C1 segment of cervical spinal cord (tissue), 14 donors: ENCODE measurements at regions not wholly inside any gene's neighbourhood (a gene's known extent, or its start where the extent isn't known, plus 50 kb on each side); places are given as distances from the start of the nearest gene placed in this dataset.
A peak's percentile ranks its signal among the peaks of the same experiment; 100 is the strongest.
"Not testable (repeated sequence)": the region's sequence is repeated elsewhere in the genome, so short reads cannot be mapped to it uniquely, and the experiment has no call there.

Source experiments
- DNase-seq, 14 donors: peaks; one replicate each; lab custom pipeline; 2025; lab: John Stamatoyannopoulos, UW

GRCh38 chr15:93826293-93826692 lies 405.1 kb upstream of the MCTP2 start:
- no peak for DNase-seq

DNA sequence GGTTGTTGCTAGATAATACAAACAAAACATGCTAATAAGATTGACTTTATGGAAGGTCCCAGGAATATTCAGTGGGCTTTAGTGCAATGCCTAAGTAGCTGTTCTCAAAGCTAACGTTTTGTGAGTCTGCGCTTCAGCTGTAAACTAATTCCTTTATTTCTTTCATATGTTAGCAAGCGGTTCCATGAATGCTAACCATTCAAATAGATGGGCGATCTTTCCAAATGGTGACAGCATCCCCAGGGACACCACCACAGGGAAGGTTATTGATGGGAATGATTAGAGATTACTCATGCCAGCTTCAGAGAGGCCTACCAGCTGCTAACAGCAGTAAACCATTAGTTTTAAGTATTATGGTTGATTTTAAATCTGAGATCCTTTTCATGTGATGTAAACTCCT lies 405.7 kb upstream of the MCTP2 start:
- no peak for DNase-seq

GRCh38 chr15:93823971-93824913 lies 407.1 kb upstream of the MCTP2 start:
- DNase-seq: no peak

- no peak for DNase-seq
Measured at GRCh38 chr15:93820566-93820965, 410.8 kb upstream of the MCTP2 start.

- no peak for DNase-seq
Measured at GRCh38 chr15:93819826-93820225, 411.5 kb upstream of the MCTP2 start.

DNA sequence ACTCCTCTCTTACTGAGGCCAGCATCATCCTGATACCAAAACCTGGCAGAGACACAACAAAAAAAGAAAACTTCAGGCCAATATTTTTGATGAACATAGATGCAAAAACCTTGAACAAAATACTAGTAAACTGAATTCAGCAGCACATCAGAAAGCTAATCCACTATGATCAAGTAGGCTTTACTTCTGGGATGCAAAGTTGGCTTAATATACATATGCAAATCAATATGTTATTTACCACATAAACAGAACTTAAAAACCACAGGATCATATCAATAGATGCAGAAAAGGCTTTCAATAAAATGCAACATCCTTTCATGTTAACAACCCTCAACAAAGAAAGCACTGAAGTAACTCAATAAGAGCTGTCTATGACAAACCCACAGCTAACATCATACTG lies 414.5 kb upstream of the MCTP2 start:
- DNase-seq: no peak

GRCh38 chr15:93811305-93811704 lies 420.1 kb upstream of the MCTP2 start:
- no peak for DNase-seq

- no peak for DNase-seq
Measured at GRCh38 chr15:93809516-93809915, 421.8 kb upstream of the MCTP2 start.

DNA sequence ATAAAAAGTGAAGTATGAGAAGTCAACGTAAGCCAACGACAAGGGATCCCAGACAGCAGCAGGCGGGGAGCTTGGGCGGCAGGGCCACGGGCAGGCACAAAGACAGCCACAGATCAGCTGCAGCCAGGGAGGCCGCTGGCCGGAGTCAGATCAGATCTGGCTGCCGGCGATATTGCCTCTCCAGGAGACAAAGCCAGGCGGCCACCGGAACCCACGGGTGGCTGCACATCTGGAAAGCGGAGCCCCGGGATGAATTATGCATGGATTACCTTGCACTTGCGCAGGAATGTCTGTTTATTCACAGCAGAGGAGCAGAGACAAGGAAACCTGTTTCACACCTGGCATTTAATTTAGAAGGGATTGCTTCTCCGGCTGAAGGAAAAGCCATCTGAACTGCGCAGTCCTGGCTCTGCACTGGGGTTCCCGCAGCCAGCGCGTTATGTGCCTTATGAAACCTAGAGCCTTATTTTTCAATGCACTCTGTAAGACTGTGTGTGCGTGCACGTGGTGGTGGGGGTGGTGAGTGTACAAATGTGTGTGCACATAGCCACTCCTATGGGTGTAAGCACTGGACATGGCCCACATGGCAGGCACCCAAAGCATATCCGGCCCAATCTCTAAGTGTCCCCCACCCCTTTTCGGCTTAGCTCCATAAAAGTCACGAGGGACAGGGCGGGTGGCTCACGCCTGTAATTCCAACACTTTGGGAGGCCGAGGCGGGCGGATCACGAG lies 427.8 kb upstream of the MCTP2 start:
- peak in 1 of 14 donors; percentile 0 for DNase-seq

GRCh38 chr15:93801206-93801605 lies 430.2 kb upstream of the MCTP2 start:
- DNase-seq: no peak

- DNase-seq: no peak
Measured at GRCh38 chr15:93800805-93801204, 430.6 kb upstream of the MCTP2 start.

GRCh38 chr15:93789441-93789840 lies 441.9 kb upstream of the MCTP2 start:
- no peak for DNase-seq

DNA sequence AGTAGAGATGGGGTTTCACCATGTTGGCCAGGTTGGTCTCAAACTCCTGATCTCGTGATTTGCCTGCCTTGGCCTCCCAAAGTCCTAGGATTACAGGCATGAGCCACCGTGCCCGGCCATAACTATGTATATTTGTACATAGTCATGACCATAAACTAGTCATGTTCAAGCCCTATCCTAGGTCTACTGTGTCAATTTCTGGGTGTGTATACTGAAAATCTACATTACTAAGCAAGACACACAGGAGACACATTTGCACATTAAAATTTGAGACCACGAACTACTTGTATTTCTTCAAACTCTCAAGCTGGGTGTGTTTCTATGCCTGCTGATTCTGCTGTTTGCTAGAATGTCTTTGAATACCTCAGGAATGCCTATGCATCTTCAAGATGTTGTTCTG lies 451.3 kb upstream of the MCTP2 start:
- DNase-seq: no peak

- no peak for DNase-seq
Measured at GRCh38 chr15:93779341-93779740, 452.0 kb upstream of the MCTP2 start.

DNA sequence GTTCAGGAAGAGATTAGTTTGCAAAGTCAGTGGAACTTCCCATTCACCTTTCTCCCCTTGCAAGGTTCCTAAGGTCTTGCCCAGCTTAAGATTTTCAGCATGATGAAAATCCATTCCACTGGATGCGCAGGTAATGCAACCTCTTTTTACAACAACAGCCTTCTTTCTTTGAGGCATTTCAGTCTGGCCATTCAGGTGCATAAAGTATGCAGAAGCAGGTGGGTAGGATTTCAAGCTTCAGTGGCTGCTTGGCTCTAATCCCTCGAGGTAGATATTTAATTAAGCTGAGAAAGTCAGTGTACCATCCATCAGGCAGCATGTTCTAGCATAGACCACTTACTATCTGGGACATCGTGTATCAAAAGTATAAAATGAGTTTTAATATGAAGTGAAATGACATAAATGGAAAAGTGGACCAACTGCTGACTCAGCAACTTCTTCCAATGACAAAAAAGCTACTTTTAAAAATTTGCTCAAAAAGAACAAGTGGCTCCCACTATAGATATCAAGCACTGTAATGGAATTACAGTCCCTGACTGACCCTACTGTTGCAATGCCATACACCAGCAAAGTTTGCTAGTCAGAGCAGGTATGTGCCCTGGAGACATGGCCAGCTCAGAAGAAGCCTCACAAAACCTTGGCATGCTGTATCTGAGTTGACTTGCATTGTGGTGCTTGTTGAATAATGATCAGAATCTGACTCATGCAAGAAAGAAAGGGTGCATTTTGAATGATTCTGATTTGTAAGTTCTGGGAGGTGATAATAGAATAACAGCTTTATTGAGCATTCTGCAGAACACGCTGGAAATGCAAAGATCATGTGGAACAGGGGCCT lies 459.9 kb upstream of the MCTP2 start:
- DNase-seq: no peak

DNA sequence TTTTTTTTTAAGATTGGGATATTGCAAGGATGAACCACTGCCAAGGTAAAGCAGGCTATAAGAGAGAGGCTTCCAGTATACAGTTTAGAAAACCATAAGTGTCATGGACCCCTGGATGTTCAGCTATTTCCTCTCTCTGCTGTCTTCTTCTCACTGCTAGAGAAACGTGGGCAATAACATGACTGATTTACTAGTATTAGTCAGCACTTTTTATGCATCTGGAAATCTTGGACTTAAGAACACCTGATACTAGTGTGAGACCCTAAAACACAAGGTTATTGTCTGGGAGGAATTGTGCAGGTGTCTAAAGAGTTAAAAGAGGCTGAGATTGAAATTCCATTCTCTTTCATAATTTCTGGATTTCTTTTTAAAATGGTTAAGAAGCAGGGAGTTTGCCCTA lies 460.6 kb upstream of the MCTP2 start:
- DNase-seq: no peak

DNA sequence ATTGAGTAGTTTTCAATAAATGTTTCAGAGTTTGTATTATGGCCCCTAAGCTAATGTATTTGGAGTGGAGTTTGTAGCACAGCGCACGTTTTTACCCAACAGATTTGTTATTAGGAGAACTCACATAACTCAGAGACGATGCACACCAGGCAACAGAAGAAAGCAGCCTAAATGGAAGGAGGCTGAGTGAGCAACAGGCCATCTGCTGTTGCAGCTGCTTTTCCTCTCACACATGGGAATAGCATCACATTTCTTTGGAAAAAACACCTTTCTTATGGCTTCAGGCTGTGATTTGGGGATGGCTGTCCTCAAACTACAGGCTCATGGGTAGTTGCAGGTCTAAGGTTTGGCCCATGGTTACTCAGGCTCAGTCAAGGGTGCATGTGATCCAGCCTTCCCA lies 469.3 kb upstream of the MCTP2 start:
- DNase-seq: no peak

DNA sequence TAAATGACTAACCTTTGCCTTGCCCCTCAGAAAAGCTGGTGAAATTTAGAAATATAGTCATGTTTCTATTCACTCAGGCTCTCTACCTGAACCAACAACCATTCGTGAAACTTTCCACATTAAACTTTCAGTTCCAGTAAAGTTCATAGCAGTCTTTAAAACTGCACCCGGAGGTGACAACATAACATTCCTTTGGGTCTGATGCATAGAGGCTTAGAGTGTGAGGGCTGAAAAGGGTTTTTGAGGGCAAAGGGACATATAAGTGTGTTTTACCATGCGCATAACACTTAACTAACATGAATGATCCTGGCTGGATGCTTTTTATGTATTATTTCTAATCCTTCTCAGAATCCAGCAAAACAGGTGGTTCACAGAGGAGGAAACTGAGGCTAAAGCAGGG lies 471.7 kb upstream of the MCTP2 start:
- no peak for DNase-seq

- no peak for DNase-seq
Measured at GRCh38 chr15:93758824-93759223, 472.5 kb upstream of the MCTP2 start.

GRCh38 chr15:93748710-93749109 lies 482.7 kb upstream of the MCTP2 start:
- no peak for DNase-seq

DNA sequence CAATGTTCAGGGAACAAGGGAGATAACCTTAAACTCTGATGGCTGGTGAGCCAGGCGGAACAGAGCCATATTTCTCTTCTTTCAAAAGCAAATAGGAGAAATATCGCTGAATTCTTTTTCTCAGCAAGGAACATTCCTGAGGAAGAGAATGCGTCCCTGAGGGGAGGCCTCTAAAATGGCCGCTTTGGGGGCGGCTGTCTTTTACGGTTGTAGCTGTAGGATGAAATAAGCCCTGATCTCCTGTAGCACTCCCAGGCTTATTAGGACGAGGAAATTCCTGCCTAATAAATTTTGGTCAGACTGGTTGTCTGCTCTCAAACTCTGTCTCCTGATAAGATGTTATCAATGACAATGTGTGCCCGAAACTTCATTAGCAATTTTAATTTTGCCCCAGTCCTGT lies 496.4 kb upstream of the MCTP2 start:
- DNase-seq: not testable (repeated sequence)

- DNase-seq: no peak
Measured at GRCh38 chr15:93730724-93731123, 500.6 kb upstream of the MCTP2 start.
